GM19043 (cell line): ENCODE measurements at regions not wholly inside any gene's neighbourhood (a gene's known extent, or its start where the extent isn't known, plus 50 kb on each side); places are given as distances from the start of the nearest gene placed in this dataset.
"Not testable (repeated sequence)": the region's sequence is repeated elsewhere in the genome, so short reads cannot be mapped to it uniquely, and the experiment has no call there.

Experiments used
- ATAC-seq: cut with Tn5 transposase; IDR thresholded peaks from one replicate; pipeline ENCODE4 v1.9.1; 2021; ENCODE audit warnings: low read depth; ENCODE audit not compliant: unreplicated experiment

DNA sequence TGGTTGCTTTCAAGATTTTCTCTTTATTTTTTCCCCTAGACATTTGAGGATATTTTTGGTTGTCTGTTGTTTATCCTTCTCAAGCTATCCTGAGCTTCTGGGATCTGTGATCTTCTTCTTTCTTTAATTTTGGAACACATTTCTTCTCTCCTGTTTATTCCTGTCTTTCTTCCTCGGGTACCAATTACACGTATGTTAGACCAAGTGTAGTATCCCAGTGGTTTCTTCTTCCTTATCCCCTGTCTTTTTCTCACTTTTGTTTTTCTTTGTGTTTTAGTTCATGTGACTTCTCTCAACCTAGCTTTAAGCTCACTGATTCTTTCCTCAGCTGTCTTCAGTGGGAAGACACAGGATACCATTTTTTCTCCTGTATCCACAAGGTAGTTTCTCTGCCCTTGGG, 120.0 kb downstream of the GALR1 start:
- ATAC-seq = no peak

DNA sequence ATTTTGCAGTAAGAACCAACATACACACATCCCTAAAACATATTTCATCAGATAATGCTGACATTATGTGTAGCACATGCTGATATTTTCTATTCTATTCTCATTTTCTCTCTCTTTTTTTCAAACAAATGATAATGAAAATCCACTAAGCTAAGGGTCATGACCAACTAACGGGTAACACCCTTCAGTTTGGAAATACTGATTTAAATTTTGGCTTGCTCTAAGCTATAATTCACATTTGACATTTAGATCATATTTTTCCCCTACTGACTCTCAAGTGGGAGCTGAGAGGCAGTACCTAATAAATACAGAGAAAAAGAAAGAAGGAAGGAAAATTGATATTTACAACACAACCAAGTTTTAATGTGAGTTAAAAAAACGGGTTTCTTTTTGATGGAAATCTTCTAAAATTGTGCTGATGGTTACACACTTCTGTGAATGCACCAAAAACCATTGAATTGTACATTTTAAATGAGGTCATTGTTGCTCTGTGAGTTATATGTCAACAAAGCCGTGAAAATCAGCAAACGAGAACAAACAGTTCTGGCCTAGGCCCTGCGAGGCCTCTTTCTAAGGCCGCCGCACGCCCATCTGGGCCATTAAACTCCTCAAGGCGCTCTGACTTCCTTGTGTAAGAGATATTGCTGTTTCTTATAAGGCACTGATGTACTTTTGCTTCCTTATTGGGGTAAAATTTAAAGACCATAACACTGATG, 124.2 kb downstream of the GALR1 start:
- ATAC-seq = no peak

DNA sequence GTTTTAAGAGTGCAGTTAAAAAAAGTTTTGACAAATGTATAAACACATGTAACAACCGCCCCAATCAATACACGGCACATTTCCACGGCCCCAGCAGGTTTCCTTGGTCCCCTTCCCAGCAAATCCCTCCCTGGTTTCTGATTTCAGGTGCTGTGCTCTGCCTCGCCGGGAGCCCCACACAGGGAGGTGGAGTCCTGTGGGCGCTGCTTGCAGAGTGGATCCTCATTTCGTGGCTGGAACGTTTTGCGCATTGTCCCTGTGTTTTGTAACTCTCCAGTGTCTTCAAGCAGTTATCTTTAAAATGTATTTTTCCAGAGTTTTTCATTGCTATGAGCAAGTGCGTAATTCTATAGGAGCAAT, 124.8 kb downstream of the GALR1 start:
- no peak for ATAC-seq

DNA sequence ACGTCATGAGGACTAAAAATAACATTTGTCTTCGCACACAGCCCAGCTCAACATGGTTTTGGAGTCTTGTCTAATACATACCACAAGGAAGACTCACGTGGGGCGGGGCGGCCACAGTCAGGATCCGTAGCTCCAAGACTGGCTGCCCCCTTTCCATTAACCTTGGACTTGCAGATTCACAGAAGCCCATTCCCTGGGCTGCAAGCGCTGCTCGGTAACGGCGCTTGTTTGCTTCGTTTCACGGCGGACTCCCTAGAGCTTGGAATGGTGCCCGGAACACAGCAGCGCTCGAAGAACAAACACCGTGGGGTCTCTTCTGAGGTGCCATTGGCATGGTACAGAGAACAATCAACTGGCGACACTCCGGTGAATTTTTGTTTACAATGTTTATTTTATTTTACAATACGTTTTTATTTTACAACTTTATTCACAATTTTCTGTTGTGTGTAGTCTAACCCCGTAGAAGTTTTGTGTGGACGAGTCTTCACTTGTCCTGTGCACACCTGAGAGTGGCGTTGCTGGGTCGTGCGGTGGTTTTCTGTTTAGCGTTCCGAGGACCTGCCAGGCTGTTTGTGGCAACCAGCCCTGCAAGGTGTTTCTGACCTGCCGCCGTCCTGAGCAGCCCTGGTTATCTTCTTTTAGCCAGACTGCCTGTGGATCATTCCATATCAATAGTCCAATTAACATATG, 126.5 kb downstream of the GALR1 start:
- ATAC-seq = no peak

DNA sequence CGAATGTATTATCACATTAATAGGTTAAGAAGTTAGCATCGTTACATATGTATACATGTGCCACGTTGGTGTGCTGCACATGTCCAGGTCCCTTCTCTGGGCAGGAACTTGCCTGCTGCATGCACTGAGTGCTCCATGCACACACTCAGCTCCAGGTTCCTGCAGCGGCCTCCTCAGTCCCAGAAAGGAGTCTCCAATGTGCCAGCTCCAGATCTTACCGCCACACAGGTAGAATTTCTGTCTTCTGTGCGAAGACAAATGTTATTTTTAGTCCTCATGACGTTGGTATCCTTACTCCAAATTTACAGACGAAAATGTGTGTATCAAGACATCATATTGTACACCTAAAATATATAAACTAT, 127.1 kb downstream of the GALR1 start:
- no peak for ATAC-seq

DNA sequence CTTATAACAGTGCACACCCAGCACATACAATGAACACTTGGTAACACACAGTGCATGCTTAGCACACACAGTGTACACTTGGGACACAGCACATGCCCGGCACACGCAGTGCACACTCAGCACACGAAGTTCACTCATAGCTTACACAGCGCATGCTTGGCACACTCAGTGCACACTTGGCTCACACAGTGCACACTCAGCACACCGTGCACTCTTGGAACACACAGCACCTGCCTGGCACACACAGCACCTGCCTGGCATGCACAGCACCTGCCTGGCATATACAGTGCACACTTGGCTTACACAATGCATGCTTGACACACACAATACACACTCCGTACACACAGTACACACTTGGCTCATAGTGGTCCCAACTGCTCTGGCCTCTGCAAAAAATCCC, 128.2 kb downstream of the GALR1 start:
- ATAC-seq = no peak

DNA sequence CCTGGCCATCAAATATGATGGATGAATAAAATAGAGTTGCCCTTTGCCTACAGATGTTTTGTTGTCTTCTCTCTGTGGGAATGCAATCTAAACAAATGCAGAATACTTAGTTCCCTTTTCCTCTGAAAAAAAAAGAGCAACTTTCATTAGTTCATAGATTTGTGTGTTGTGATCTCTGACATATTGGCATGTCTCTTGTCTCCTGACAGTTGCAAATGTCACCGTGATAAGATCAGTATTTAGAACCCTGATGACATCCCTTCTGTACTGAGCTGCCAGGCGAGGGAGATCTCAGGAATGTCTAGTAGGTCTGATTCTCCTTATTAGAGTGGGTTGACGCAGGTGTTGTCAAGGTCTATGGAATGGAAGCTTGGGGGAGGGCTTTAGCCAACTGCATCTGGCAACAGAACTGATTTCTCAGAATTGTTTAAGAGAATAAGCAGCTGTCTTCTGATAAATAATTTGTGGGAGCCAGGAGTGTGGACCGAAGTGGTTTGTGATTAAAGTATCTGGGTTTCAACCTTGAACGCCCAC, 130.4 kb downstream of the GALR1 start:
- no peak for ATAC-seq

DNA sequence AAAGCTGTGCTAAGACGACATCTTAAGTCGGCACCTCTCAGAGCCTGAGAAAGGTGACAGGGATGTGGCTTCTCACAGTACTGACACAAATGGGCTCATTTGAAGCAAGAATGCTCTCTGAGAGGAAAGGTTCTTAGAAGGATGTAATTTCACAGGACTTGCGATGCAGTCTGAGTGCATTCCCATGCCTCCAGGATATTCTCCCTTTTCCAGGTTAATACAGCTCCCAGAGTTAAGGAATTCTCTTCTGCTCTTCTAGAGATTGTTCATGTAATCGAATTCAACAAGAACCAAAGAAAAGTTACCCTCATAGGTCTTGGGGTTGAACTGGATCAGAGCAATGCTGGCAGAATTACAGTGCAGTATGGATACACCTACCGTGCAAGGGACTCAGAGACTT, 131.0 kb downstream of the GALR1 start:
- no peak for ATAC-seq

DNA sequence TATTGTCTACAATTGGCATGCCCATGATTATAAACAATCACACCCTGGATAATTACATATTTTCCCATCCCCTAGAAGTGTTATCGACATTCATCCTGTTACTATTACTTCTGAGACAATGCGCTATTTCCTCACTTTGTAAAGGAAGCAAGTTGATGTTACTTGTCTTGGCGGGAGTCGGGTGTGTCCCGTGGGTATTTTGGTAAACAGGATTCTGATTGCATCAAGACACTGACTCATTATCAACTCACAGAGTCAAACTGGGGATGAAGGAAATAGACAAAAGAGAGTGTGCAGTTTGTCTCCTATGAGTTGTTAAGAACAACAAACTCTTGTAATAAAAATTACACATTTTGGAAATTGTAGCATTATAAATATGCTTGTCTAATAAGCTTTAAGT, 142.7 kb downstream of the GALR1 start:
- ATAC-seq = no peak

DNA sequence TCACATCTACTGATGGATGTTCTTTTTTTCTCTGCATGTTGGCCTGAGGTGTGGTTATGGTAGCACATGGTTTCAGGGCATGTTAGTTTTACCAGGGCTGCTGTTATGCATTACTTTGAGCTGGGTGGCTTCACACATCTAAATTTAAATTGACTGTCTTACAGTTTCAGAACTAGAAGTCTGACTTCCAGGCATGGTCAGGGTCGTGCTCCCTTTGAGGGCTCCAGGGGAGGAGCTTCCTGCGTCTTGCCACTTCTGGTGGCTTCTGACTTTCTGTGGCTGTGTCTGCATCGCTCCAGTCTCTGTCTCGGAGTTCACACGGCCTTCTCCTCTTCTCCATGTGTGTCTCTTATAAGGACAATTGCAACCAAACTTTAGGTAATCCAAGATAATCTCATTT, 143.9 kb downstream of the GALR1 start:
- no peak for ATAC-seq

DNA sequence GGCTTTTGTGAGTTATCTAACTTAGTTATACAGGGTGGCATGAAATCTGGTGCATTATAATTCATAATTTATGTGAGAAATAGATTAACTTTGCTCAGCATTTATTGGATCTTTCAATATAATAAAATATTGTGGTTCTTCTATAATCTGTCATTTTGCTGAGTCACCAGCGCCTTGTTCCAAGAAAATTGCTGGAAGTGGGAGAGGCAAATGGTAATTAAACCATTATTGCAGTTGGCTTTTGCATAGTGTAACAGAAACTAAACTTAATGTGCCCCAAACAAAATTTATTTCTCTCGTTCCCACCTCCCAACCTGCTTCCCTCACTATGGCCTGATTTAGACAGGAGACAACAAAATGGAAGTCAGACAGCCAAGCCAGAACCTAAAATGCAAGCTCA, 146.3 kb downstream of the GALR1 start:
- ATAC-seq = no peak

DNA sequence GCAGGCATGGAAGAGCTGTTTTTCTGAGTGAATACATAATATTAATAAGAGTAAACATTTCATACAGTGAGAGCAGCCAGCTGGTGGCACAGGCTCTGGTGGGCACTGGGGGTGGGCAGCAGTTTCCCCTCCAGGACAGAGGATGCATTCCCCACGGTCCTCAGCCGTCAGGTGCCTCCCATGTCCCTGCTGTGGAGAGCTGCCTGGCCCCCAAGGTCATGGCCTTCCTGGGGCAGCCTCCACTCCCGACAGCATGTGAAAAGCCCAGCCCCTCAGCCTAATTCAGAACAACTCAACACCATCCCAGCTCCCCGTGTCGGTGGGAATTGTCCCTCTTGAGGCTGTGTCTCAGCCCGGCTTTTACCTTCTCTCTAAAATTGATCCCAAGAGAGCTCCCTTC, 147.4 kb downstream of the GALR1 start:
- no peak for ATAC-seq

DNA sequence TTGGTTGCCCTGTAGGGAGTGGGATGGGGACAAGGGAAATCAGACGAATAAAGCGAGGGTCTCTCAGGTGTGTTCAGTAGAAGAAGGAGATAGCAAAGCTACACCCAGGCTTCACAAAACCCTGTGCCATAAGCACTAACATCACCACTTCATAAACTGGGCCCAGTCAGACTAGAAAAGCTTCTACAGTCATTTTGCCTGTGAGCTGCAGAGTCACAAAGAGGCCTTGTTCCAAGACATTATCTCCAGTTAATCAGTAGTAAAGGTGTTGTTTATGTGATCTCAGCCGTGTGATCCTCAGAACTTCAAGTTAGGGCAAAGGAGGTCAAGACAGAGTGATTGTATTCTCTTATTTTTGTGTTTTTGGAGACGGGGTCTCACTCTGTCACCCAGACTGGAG, 148.0 kb downstream of the GALR1 start:
- no peak for ATAC-seq

DNA sequence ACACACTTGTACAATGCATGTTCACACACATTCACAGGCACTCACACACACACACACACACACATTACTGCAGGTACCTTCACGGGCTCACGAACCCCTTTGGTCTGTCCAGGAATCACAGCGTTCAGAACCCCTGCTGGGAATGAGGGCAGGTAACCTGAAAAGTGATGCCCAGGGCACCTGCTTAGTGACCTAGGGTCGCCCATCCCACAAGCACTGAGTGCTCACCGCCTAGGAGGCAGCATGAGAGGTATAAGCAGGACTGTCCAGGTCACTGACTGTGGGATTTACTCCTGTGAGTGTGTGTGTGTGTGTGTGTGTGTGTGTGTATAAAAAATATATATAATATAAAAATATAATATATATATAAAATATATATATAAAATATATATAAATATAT, 150.9 kb downstream of the GALR1 start:
- ATAC-seq = no peak

DNA sequence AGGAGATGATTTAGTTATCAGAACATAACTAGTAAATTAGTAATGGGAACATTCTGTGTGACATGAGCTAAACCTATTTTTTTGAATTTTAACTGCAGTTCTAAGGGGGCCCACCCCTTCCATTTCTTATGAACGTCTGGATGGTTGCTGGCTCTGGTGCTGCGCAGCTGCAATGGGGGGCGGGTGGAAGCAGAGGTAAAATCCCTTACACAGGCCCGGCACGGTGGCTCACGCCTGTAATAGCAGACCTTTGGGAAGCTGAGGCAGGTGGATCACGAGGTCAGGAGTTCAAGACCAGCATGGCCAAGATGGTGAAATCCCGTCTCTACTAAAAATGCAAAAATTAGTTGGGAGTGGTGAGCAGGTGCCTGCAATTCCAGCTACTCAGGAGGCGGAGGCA, 151.5 kb downstream of the GALR1 start:
- no peak for ATAC-seq

DNA sequence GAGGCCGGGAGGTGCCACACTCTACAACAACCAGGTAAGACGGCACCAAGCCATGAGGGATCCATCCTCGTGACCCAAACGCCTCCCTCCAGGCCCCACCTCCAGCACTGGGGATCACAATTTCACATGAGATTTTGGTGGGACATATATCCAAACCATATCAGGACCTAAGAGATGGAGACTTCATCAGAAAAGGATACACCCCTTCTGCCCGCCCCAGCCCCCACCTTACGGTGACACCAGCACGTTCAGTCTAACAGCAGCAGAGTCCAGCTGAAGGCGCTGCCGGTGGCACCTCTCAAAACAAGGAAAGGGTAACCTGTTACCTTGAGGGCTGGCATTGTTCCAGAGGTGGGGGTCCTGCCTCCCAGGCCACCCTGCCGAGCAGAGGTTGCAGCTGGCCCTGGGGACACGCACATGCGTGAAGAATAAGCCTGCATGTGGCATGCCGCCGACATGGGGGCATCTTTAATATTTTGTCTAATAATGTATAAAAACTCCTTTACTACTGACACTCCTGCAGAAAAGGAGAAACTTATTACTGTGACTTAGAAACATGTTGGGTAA, 154.4 kb downstream of the GALR1 start:
- ATAC-seq = no peak

DNA sequence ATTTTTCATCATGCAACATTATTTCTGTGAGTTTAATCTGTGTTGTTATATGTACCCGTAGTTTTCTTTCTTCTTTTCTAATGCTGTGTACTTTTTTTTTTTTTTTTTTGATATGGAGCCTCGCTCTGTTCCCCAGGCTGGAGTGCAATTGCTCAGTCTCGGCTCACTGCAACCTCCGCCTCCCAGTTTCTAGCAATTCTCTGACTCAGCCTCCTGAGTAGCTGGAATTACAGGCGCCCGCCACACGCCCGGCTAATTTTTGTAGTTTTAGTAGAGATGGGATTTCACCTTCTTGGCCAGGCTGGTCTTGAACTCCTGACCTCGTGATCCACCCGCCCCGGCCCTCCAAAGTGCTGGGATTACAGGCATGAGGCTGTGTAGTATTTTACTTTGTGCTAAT, 155.4 kb downstream of the GALR1 start:
- no peak for ATAC-seq

DNA sequence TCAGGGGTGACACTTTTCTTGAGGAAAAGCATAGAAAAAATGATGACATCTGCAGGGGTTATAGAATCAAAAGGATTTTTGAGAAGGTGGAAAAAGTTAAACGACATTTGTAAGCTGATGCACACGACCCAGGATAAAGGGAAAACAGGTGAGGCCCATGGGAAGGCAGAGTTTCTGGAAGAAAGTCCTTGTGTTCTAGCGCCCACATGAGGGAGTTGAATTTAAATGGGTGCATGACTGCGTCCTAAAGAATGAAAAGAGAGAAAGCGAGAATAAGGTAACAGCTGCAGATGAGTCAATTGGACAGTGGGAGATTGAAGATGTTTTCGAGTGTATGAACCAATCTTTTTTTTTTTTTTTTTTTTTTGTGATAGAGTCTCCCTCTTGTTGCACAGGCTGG, 158.1 kb downstream of the GALR1 start:
- ATAC-seq = no peak

DNA sequence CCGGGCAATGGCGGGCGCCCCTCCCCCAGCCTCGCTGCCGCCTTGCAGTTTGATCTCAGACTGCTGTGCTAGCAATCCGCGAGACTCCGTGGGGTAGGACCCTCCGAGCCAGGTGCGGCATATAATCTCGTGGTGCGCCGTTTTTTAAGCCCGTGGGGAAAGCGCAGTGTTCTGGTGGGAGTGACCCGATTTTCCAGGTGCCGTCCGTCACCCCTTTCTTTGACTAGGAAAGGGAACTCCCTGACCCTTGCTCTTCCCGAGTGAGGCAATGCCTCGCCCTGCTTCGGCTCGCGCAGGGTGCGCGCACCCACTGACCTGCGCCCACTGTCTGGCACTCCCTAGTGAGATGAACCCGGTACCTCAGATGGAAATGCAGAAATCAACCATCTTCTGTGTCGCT, 171.9 kb downstream of the GALR1 start:
- not testable (repeated sequence) for ATAC-seq

DNA sequence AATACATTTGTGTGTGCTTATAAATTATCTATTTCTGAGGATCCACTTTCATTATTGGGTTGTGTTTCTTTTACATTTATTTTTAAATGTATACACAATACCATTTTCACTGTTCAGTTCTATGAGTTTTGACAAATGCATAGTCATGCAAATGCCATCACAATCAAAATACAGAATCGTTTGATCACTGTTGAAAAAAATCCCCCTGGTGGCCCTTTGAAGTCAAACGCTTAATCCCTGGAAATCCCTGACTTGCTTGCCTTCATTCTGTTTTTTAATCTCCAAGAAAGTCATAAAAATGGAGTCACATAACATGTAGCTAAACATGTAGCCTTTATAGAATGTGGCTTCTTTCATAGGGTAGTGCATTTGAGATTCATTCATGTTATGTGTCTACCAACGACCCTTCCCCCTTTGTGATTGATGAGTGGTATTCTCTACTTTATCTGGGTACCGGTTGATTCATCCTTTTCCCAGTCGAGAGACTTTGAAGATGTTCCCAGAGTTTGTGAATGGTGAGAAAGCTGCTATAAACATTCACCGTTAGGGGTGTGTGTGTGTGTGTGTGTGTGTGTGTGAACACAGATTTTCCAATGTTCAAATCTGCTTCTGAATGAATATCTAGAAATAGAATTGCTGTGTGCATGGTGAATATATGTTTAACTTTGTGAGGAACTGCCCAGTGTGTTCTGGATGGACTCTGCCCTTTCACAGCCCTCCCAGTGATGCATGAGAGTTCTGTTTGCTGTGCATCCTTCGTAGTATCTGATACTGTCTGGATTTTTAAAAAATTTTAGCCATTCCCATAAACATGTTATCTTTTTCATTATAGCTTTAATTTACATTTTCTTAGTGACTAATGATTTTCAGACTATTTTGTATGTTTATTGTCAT, 173.6 kb downstream of the GALR1 start:
- ATAC-seq = no peak

DNA sequence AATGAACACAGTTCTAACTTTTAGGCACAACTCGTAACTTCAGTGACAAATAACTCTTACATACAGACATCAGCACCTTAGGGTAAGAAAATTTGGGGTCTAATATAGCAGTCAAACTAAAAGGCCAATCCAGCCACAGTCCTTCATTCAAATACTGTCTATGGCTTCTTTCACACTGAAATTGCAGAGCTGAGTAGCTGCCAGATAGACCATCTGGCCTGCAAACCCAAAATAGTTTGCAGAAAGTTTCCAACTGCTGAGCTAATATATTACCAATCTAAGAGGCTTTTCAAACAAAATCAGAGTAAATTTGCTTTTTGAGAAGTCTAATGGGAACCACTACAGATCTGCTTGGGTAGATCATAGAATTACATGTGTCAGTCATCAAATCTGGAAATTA, 183.4 kb downstream of the GALR1 start:
- ATAC-seq = no peak
